Rectal smooth muscle tissue (tissue), 1 donor: ENCODE measurements at regions not wholly inside any gene's neighbourhood (a gene's known extent, or its start where the extent isn't known, plus 50 kb on each side); places are given as distances from the start of the nearest gene placed in this dataset.
"Not testable (repeated sequence)": the region's sequence is repeated elsewhere in the genome, so short reads cannot be mapped to it uniquely, and the experiment has no call there.

Source experiments
- H3K27ac ChIP-seq: one replicate; pipeline ENCODE4 v1.7.0; 2013; ENCODE audit warnings: low read depth, low read length, inconsistent platforms
- H3K27me3 ChIP-seq: one replicate; pipeline ENCODE4 v1.7.0; 2013; ENCODE audit warnings: low read length; ENCODE audit not compliant: control insufficient read depth, insufficient read depth
- H3K36me3 ChIP-seq: one replicate; pipeline ENCODE4 v1.7.0; 2013; ENCODE audit warnings: low read length; ENCODE audit not compliant: control insufficient read depth, insufficient read depth
- H3K4me1 ChIP-seq: one replicate; pipeline ENCODE4 v1.7.0; 2013; ENCODE audit warnings: low read length; ENCODE audit not compliant: control insufficient read depth, insufficient read depth
- H3K4me3 ChIP-seq: one replicate; pipeline ENCODE4 v1.7.0; 2013; ENCODE audit warnings: low read length
- H3K9ac ChIP-seq: one replicate; pipeline ENCODE4 v1.7.0; 2013; ENCODE audit warnings: low read length

GRCh38 chr19:30824809-30825208 is 452.6 kb downstream of the ZNF536 start:
- Histone ChIP-seq H3K9ac (no peak overlapping the region), H3K27me3 (no peaks in the 10 kb centered on the region), H3K4me1 (no peaks in the 10 kb centered on the region), H3K27ac (no peak overlapping the region), H3K4me3 (no peak overlapping the region), H3K36me3 (no peaks in the 10 kb centered on the region)

DNA sequence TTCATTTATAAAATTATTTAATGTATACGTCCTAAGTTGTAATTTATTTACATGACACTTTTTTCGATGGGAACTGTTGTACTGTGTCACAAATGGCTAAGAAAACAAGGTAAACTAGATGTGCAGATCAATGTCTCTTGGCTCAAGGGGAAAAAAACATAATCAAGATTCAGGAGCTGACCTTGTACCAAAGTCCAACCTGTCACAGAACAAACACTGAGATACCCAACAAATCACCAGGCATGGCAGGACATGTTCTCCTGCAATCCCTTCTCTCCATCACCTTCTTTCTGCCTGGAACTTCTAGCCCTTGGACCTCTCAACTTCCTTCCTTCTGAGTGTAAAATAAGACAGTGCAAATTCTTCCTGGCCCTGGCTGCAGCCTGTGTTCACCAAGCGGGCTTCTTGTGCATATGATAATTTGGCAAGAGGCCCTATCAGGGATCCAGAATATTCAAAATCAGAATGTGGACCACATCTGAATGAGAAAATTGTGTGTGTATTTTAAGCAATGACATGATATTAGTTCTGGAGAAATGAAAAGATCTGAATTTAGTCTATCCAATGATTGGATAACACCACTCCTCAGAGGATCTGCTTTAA is 445.9 kb downstream of the ZNF536 start:
- Histone ChIP-seq H3K4me3 (no peak overlapping the region), H3K9ac (no peak overlapping the region), H3K27me3 (no peaks in the 10 kb centered on the region), H3K36me3 (no peaks in the 10 kb centered on the region), H3K4me1 (no peaks in the 10 kb centered on the region), H3K27ac (no peak overlapping the region)

- Histone ChIP-seq H3K4me3 (no peak overlapping the region), H3K27me3 (no peaks in the 10 kb centered on the region), H3K27ac (no peak overlapping the region), H3K36me3 (no peaks in the 10 kb centered on the region), H3K9ac (no peak overlapping the region), H3K4me1 (no peaks in the 10 kb centered on the region)
Measured at GRCh38 chr19:30817197-30817596, 445.0 kb downstream of the ZNF536 start.

- H3K4me3 ChIP-seq: no peak overlapping the region
- no peaks in the 10 kb centered on the region for H3K27me3 ChIP-seq
- no peak overlapping the region for H3K9ac ChIP-seq
- H3K27ac ChIP-seq: no peak overlapping the region
- no peaks in the 10 kb centered on the region for H3K4me1 ChIP-seq
- H3K36me3 ChIP-seq: no peaks in the 10 kb centered on the region
Measured at GRCh38 chr19:30815889-30816580, 443.9 kb downstream of the ZNF536 start.

DNA sequence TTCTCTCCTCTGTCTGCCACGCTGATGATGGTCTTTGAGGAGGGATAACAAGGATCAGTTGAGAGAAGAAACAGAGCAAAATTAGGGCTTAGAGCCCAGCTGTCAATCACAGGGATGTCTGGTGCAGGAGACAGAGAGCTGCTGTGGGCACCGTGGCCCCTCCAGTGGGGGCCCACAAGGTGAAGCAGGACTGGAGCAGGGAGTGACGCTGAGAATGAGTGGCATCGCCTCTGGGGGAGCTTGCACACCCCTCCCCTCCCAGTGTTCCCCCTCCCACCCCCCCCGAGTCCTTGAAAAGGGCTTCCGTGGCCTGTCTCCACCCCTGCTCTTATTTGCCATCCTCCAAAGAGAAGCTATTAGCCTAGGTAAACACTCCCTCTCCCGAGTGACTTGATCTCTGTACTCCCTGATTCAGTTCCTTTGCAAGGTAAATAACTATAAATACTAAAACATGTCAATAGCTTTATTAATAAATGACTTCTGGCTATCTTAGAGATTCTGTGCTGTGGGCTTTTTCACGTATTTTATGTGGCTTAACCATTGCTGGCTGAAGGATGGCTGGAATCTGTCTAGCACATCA is 440.0 kb downstream of the ZNF536 start:
- Histone ChIP-seq H3K36me3 (no peaks in the 10 kb centered on the region), H3K9ac (no peak overlapping the region)

DNA sequence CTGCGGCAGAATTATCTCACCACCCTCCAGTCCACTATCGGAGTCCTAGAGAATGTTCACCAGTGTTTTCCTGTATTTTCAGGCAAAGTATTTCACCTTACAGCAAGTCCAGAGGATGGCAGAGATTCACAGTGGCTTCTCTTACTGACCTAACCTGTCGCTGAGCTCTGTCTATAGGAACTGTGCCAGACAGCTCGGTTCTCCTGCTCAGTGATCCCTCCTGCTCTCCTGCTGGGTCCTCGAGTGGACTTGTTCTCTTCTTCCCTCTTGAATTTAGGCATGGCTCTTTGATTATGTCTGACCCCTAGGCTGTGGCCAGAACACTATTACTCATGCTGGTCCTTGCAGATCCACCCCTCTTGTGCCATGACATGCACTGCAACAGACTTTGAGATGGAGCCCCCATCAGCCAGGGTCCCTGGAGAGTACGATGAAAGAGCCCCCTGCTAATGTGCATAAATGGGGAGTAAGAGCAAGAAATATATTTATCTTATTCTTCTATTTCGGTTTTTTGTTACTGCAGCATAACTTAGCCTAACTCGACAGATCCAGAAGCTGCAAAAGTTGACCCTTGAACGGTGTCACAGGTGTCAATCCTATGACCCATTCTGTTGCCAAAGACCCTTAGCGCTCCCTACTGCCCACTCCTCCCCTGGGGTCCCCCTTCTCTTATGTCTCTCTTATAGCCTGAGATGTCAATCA is 439.4 kb downstream of the ZNF536 start:
- H3K4me1 ChIP-seq: no peaks in the 10 kb centered on the region
- no peaks in the 10 kb centered on the region for H3K27me3 ChIP-seq
- H3K9ac ChIP-seq: no peak overlapping the region
- H3K27ac ChIP-seq: no peak overlapping the region
- no peak overlapping the region for H3K4me3 ChIP-seq
- H3K36me3 ChIP-seq: no peaks in the 10 kb centered on the region

More for the DNA sequence above, 440.0 kb downstream of the ZNF536 start:
- Histone ChIP-seq H3K27me3 (no peaks in the 10 kb centered on the region), H3K4me1 (no peaks in the 10 kb centered on the region), H3K27ac (no peak overlapping the region), H3K4me3 (no peak overlapping the region)

DNA sequence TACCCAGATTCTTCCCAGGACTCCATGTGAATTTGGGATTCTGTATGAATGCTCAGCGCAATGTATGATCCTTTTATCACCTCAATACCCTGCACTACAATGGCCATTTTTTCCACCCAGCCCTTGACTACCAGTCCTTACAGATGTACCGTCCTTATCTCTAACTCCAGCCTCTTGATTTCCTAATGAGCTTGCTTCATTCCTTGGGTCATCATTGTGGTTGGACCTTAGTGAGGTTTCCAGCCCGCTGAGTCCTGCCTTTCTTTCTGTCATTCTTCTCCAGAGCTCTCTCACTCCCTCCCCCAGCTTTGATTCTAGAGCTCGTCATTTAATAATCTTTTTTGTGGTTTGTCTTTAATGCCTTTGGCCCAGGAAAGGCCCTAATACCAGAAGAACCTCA is 438.5 kb downstream of the ZNF536 start:
- no peak overlapping the region for H3K27ac ChIP-seq
- no peaks in the 10 kb centered on the region for H3K27me3 ChIP-seq
- no peaks in the 10 kb centered on the region for H3K4me1 ChIP-seq
- H3K9ac ChIP-seq: no peak overlapping the region
- H3K4me3 ChIP-seq: no peak overlapping the region
- no peaks in the 10 kb centered on the region for H3K36me3 ChIP-seq

DNA sequence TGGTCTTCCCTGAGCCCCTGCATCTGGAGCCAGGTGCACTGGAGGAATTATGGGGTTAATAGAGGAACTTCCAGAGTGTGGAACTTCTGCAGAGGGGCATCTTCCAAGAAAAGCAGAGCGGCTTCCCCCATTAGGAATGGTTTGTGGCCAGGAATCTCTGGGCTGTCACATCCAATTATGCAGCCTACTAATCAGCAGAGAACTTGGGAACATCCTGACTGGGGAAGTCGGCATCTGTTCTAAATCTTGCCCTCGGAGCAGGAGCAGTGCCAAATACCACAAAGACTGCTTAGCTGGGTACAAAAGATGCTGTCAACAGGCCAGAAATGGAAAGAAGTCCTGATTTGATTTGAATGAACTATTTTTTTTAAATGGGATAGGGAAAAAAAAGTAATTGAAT is 435.1 kb downstream of the ZNF536 start:
- Histone ChIP-seq H3K9ac (no peak overlapping the region), H3K27me3 (no peaks in the 10 kb centered on the region), H3K36me3 (no peaks in the 10 kb centered on the region), H3K4me3 (no peak overlapping the region), H3K4me1 (no peaks in the 10 kb centered on the region), H3K27ac (no peak overlapping the region)

DNA sequence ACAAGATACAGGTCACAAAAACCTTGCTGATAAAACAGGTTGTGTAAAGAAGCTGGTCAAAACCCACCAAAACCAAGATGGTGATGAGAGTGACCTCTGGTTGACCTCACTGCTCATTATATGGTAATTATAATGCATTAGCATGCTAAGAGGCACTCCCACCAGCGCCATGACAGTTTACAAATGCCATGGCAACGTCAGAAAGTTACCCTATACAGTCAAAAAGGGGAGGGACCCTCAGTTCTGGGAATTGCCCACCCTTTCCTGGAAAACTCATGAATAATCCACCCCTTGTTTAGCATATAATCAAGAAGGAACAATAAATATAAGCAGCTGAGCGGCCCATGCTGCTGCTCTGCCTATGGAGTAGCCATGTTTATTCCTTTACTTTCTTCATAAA is 434.1 kb downstream of the ZNF536 start:
- Histone ChIP-seq H3K27me3 (no peaks in the 10 kb centered on the region), H3K4me3 (no peak overlapping the region), H3K27ac (no peak overlapping the region), H3K4me1 (no peaks in the 10 kb centered on the region), H3K36me3 (no peaks in the 10 kb centered on the region), H3K9ac (no peak overlapping the region)

DNA sequence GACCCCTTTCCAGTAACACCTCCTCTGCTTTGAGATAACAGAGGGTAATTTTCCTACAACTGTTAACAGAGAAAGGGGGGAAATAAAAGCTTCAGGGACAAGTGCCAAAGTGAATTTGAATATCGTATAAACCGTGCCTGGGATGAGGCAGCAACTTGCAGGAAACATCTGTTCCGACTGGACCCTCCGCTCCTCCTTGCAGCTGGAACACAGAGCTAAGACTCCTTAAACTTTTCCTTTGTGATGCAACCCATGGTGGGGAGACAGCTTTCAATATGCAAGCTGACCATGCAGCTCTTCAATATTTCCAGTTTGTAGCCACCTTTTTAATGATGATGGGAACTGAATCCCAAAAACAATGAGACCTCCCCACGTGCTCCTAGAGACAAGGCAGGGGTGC is 432.6 kb downstream of the ZNF536 start:
- Histone ChIP-seq H3K4me3 (no peak overlapping the region), H3K36me3 (no peaks in the 10 kb centered on the region), H3K27ac (no peak overlapping the region), H3K9ac (no peak overlapping the region), H3K27me3 (peaks cover 2% of the 10 kb centered on the region), H3K4me1 (no peaks in the 10 kb centered on the region)

DNA sequence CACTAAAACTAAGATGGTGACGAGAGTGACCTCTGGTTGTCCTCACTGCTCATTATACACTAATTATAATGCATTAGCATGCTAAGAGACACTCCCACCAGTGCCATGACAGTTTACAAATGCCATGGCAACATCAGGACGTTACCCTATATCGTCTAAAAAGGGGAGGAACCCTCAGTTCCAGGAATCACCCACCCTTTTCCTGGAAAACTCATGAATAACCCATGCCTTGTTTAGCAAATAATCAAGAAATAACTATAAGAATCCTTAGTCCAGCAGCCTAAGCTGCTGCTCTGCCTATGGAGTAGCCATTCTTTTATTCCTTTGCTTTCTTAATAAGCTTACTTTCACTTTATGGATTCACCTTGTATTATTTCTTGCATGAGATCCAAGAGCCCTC is 432.1 kb downstream of the ZNF536 start:
- H3K9ac ChIP-seq, H3K27me3 ChIP-seq, H3K4me3 ChIP-seq, H3K36me3 ChIP-seq, H3K4me1 ChIP-seq, H3K27ac ChIP-seq: not testable (repeated sequence)

GRCh38 chr19:30802424-30803013 is 430.3 kb downstream of the ZNF536 start:
- Histone ChIP-seq H3K36me3 (no peaks in the 10 kb centered on the region), H3K4me3 (no peak overlapping the region), H3K27ac (no peak overlapping the region), H3K27me3 (peaks cover 3% of the 10 kb centered on the region), H3K9ac (no peak overlapping the region), H3K4me1 (no peaks in the 10 kb centered on the region)
